HG03342 (cell line): ENCODE measurements at regions not wholly inside any gene's neighbourhood (a gene's known extent, or its start where the extent isn't known, plus 50 kb on each side); places are given as distances from the start of the nearest gene placed in this dataset.
A peak's percentile ranks its signal among the peaks of the same experiment; 100 is the strongest.

ENCODE experiments used
- ATAC-seq: cut with Tn5 transposase; IDR thresholded peaks from one replicate; pipeline ENCODE4 v1.9.1; 2021; ENCODE audit warnings: mild to moderate bottlenecking, moderate library complexity; ENCODE audit not compliant: unreplicated experiment

- no peak for ATAC-seq
These were observed 1141.8 kb downstream of the SLITRK1 start for GRCh38 chr13:82740442-82740841.

GRCh38 chr13:82739881-82740280 lies 1142.4 kb downstream of the SLITRK1 start:
- no peak for ATAC-seq

GRCh38 chr13:82729401-82729800 lies 1152.9 kb downstream of the SLITRK1 start:
- ATAC-seq, result no peak

GRCh38 chr13:82720986-82721385 lies 1161.3 kb downstream of the SLITRK1 start:
- no peak for ATAC-seq

GRCh38 chr13:82719987-82720386 lies 1162.3 kb downstream of the SLITRK1 start:
- no peak for ATAC-seq

- no peak for ATAC-seq
These were observed 1165.0 kb downstream of the SLITRK1 start for GRCh38 chr13:82717249-82717648.

GRCh38 chr13:82713687-82714405 lies 1168.4 kb downstream of the SLITRK1 start:
- ATAC-seq, result no peak

- no peak for ATAC-seq
These were observed 1179.8 kb downstream of the SLITRK1 start for GRCh38 chr13:82702513-82702912.

GRCh38 chr13:82701020-82701419 lies 1181.3 kb downstream of the SLITRK1 start:
- ATAC-seq, result no peak

- no peak for ATAC-seq
These were observed 1183.3 kb downstream of the SLITRK1 start for GRCh38 chr13:82698941-82699340.

- ATAC-seq, result no peak
These were observed 1183.9 kb downstream of the SLITRK1 start for GRCh38 chr13:82698383-82698782.

- ATAC-seq, result no peak
These were observed 1188.7 kb downstream of the SLITRK1 start for GRCh38 chr13:82693607-82694006.

- peak; percentile 87 for ATAC-seq
These were observed 1193.8 kb downstream of the SLITRK1 start for GRCh38 chr13:82688400-82688994.

- no peak for ATAC-seq
These were observed 1194.4 kb downstream of the SLITRK1 start for GRCh38 chr13:82687884-82688283.

GRCh38 chr13:82681535-82681934 lies 1200.7 kb downstream of the SLITRK1 start:
- no peak for ATAC-seq

- no peak for ATAC-seq
These were observed 1204.2 kb downstream of the SLITRK1 start for GRCh38 chr13:82678052-82678451.

GRCh38 chr13:82675024-82675423 lies 1207.2 kb downstream of the SLITRK1 start:
- ATAC-seq, result no peak

GRCh38 chr13:82674546-82674945 lies 1207.7 kb downstream of the SLITRK1 start:
- no peak for ATAC-seq

GRCh38 chr13:82672248-82672647 lies 1210.0 kb downstream of the SLITRK1 start:
- no peak for ATAC-seq

GRCh38 chr13:82664183-82664582 lies 1218.1 kb downstream of the SLITRK1 start:
- ATAC-seq, result no peak

GRCh38 chr13:82661126-82661525 lies 1221.1 kb downstream of the SLITRK1 start:
- ATAC-seq, result no peak

GRCh38 chr13:82658811-82659210 lies 1223.5 kb downstream of the SLITRK1 start:
- ATAC-seq, result no peak

GRCh38 chr13:82657471-82657870 lies 1224.8 kb downstream of the SLITRK1 start:
- no peak for ATAC-seq
